ENCODE measurements at regions not wholly inside any gene's neighbourhood (a gene's known extent, or its start where the extent isn't known, plus 50 kb on each side); places are given as distances from the start of the nearest gene placed in this dataset.

DNA sequence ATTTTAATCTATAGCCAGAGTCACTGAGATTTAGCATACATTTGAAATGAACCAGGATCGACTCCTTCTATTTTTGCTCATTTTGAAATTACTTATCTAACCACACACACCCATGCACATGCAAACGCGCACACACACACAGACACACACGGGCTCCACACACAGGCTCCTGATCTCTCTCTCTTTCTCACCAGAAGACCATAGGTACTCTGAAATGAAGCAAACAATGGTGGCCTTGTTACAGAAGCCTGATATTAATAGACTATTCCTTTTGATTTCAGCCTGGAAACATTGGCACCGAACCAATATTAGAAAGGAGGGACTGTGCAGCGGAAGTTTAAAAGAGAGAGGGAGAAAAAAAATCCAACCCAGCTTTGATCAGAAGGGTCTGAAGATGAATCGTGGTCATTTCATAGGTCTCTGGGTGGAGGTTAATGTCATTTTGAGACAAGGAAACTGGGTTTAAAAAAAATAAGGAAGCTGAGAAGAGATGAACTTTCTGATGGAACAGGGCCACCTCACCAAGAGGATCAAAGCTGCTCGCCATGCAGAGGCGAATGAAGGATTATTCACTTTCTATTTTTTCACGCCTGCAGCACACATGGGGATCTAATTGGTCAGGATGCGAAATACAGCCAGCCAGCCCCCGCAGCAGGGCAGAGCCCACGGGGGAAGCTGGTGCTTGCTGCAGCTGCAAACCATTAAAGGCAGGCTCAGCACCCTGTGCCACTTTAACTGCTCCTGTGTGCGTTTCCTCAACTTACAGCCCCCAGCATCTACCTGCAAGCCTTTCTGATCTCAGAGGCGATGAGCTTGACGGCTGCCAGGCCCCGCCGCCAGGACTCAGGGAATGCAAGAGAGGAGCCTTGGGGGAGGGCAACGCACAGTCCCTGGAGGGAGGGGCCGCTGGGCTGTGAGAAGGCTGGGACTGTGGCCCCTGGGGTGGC is 88.8 kb downstream of the HES1 start:
- TF ChIP-seq, protein P1, sequence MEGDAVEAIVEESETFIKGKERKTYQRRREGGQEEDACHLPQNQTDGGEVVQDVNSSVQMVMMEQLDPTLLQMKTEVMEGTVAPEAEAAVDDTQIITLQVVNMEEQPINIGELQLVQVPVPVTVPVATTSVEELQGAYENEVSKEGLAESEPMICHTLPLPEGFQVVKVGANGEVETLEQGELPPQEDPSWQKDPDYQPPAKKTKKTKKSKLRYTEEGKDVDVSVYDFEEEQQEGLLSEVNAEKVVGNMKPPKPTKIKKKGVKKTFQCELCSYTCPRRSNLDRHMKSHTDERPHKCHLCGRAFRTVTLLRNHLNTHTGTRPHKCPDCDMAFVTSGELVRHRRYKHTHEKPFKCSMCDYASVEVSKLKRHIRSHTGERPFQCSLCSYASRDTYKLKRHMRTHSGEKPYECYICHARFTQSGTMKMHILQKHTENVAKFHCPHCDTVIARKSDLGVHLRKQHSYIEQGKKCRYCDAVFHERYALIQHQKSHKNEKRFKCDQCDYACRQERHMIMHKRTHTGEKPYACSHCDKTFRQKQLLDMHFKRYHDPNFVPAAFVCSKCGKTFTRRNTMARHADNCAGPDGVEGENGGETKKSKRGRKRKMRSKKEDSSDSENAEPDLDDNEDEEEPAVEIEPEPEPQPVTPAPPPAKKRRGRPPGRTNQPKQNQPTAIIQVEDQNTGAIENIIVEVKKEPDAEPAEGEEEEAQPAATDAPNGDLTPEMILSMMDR (IDR thresholded peaks at IDR 0.05; ENCODE audit: poor library complexity, severe bottlenecking): no peak
- TF ChIP-seq SMC3 (conservative IDR thresholded peaks at IDR 0.05; ENCODE audit: poor library complexity): no peak
- no peak for TF ChIP-seq POLR2AphosphoS5 (IDR thresholded peaks at IDR 0.05)
- TF ChIP-seq RAD21 (conservative IDR thresholded peaks at IDR 0.05): no peak

Data from neural cell (in vitro differentiated cells).